HG02588 (cell line): ENCODE measurements at regions not wholly inside any gene's neighbourhood (a gene's known extent, or its start where the extent isn't known, plus 50 kb on each side); places are given as distances from the start of the nearest gene placed in this dataset.
"Not testable (repeated sequence)": the region's sequence is repeated elsewhere in the genome, so short reads cannot be mapped to it uniquely, and the experiment has no call there.

ENCODE experiments used
- ATAC-seq: cut with Tn5 transposase; IDR thresholded peaks from one replicate; pipeline ENCODE4 v1.9.1; 2021; ENCODE audit warnings: mild to moderate bottlenecking, moderate library complexity; ENCODE audit not compliant: unreplicated experiment

DNA sequence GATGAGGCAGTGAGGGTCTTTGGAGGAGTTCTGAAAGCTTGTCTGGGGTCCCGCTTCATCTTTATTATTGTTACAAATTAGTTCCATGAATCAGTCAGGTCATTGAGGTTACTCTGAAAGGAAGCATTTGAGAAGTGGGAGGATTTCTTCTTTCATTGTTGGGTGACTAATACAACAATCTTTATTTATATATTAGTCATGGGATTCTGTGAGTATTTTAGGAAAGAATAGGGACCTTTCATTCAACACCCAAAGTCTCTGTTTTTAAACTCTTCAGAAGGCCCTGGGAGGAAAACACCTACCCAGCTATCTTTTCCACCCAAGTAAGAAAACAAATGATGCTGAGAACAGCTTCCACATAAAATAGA is 98.3 kb downstream of the SOD2 start:
- ATAC-seq: no peak

DNA sequence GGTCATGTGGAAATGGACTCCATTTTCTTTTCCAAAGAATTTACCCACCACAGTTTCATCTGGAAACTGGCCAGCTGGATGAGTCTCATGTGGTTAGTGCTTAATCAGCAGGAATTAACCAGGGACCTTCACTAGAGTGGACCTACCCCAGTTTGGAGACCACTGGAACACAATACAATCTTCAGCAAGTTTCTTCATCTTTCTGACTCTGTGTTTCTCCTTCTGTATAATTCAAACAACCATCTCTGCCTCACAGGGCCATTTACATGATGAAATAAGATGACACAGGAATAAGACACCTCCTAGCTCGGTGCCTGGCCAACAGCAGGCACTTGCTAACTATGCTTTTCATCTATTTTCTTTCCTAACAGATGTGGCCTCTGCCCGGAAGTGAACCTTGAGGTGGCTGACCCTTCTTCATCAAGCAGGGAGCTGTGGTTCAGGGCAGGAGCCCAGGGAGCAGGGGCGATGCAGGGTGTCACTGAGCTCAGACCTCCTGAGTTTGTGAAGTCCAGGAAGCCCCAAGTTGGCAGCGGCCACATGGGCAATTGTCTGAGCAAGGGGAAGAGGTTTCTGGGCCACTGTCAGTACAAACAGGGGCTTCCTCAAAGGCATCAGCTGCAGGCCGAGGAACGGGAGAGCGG is 98.8 kb downstream of the SOD2 start:
- no peak for ATAC-seq

DNA sequence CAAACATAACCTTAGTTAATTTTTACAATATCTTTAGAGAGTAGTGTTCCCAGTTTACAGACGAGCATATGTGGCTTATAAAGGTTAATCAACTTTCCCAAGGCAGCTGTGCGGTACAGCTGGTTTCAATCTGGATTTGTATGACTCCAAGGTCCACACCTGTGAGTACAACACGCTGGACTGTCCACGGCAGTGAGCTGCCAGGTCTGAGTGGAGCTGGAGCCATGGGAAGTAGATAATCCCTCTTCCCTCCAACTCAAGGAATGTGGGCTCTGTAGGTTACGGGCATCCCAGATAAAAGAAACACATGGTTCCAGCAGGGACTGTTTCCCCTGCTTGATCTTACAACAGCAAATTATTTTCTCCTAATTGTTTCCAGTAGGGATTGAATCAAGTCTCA is 102.2 kb downstream of the SOD2 start:
- no peak for ATAC-seq

DNA sequence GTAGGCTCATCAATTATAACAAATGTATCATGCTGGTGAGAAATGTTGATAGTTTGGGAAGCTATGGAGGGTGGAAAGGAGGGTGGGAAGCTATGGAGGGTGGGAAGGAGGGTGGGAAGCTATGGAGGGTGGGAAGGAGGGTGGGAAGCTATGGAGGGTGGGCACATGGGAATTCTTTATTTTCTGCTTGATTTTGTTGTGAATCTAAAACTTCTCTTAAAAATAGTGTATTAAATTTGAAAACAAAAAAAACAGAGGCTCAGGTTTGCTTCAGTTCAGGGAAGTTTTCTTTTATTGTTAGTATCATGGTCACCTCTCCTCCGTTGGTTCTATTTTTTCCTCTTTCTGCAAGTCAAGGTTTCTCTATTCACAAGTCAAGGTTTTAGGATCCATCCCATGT is 106.4 kb downstream of the SOD2 start:
- no peak for ATAC-seq

DNA sequence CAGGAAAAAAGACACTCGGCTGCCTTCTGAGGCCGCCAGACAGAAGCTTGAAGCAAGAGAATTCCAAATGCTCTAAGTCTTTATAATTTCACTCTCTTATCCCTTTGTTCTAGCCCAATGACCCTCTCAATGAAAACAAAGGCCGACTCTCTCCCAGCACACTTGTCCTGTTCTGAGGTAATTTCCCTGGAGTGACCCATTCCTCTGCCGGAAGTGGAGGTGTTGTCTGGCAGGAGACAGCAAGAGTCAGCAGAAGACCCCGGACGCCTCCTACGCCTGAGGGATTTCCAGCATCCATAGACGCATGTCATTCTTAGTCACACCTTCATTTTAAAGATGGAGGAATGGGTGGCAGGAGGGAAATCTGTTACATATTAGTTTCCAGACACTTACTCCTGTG is 110.3 kb downstream of the SOD2 start:
- ATAC-seq: no peak

DNA sequence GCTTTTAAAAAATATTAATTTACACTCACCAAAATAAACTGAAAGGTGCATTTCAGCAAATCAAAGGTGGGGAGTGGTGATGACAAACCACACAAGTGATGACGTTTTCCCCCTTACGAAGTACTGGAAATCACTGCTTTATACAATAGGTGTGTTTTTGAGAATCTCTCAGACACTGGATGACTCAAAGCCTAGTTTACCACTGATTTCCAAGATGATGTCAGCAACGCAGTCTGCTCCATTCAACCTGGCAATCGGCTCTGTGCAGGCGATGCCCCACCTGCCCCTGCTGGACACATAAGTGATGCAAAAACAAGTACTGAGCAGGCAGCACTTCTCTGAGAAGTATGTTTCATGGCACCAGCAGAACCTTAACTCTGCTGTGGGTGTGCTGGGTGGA is 114.4 kb downstream of the SOD2 start:
- no peak for ATAC-seq

DNA sequence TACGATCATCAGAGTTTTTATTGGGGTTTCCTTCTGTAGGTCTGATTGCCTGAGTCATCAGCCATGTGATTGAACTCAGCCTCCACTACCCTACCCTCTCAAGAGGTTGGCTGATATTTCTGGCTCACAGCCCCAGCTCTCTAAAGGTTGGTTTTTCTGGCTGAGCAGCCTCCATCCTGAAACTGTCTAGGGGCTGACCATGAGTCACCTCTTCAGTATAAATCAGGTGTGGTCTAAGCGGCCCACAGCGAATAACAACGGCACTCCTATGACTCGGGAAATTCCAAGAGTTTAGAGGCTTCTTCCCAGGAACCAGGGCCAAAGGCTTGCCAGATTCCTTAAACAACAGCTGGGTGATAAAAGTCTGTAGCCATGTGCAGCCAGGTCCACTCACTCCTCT is 115.5 kb downstream of the SOD2 start:
- no peak for ATAC-seq

DNA sequence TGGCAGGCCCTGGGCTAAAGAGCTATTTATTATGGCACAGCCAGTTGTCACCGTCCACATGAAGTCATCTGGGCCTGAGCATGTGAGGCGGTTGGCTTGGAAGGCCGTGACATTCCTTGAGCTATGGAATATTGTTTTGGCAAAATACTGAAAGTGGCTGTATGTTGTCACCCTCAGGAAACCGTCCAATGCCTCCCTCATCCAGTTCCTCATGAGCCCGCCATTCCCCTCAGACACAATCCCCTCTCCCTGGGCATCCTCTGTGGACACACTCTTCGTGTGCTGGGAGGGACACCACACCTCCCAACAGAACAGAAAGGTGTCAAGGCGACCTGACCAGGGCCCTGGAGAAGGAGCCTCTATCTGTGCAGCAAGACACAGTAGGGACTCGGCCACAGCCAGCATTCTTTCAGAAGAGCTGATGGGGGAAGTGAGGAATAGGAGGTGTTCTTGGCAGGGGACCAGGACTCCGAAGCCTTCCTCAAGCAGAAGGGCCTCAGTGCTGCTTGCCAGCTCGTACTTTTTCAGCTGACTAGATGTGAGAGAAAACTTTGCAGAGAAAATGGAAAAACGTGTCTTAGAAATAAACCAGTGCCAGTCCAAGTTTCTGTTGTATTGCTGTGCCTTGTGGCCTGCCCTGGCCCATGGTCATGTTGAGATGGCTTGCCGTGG is 120.5 kb downstream of the SOD2 start:
- ATAC-seq: no peak

DNA sequence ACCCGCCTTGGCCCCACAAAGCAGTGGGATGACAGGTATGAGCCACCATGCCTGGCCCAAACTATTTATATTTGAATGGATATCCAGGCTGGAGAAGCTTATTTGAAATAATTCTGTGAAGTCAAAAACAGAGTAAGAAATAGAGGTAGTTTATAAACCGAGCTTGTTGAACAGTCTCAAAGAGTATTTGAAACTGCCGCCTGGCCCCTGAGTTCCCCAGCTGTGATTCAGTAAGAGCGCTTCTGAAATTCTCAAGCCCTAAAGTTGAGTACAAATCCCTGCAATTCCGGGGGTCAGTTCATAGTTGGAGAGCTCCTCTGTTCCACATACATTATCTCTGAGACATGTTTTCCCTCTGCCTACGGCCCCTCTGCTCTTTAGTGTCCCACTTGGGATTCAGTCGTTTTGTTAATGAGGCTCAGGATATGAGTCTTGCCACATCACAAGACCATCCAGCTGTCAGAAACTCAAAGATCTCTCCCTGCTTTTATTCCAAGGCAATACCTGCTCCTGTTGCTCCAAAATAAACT is 127.8 kb downstream of the SOD2 start:
- no peak for ATAC-seq

DNA sequence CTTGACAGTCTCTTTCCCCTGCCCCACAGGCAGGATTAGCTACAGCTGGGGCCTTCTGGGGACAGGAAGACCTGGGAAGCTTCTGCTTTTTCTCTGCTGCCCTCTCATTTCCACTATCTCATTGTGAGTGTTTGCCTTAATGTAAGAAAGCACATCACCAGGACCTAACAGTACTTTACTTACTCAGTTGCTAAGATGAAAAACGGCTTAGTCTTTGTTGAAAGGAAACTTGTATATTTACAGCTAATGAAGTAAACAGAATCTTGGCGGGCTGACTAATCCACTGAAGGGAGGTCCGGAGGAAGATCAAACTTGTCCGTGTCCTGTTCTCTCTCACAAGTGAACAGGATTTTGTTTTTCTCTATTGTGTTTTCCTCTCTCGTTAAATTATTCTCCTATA is 128.6 kb downstream of the SOD2 start:
- ATAC-seq: no peak

DNA sequence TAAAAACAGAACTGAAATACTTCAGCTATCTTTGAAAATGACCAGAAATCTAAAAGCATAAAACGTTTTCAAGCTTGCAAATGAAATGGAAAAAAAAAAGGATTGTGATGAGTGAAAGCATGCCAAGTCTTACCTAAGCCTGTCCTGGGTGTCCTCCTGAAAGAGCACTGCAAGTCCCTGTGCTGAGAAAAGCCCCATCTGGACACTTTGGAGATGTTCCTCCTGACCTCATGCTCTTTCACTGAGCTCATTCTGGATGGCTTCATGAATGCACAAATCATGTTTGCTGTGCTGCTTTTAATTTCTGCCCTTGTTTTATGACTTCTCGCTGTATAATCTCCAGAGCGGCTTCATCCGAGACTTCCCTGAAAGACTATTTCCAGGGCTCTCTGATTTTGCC is 136.0 kb downstream of the SOD2 start:
- no peak for ATAC-seq

DNA sequence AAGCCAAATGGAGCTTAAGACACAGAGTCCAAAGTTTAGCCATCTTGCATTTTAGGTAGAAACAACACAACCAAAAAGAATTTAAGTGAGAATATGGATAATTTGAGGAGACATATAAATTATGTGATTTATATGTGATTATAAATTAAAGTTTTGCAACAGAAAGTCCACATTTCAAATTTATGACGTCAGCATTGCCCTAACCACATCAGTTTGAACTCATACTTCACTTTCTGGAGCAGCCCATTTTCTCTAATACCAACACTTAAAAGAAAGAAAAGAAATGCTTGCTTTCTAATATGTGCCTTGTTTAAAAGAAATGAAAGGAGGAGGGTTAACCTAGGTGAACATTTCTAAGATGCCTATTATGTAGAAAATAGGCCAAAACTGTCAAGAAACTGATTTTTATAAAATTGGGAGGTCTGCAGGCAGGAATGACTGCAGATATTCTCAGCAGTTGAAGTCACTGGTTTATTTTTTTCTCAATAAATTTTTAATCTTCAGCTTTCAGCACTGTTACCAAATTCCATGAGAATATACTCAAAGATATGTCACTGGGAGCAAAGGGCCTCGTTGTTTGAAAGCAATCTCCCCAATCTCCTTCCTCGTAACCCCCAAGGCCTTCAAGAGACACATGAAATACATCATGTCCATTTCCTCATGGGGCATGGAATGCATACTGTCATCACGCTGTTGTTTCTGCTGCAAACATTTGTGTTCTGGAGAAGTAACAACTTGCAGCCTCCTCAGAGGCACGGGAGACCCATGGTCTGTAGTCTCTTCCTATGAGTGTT is 137.8 kb downstream of the SOD2 start:
- ATAC-seq: no peak

DNA sequence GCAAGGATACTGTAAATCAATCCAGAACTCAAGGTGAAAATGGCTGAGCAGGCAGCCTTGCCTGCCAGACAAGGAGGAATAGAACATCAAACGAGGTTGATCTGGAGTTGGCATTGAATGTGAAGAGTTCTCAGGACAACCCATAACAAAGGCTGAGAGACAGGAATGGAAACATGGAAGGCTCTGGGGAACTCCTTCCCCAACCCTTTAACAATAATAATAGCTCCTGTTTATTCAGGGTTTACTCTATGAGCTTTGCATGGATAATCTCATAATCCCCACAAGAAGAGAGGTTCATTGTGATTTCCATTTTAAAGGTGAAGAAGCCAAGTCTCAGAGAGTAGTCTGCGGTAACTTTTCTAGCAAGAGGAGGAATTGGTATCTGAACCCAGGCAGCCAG is 151.7 kb downstream of the SOD2 start:
- no peak for ATAC-seq

DNA sequence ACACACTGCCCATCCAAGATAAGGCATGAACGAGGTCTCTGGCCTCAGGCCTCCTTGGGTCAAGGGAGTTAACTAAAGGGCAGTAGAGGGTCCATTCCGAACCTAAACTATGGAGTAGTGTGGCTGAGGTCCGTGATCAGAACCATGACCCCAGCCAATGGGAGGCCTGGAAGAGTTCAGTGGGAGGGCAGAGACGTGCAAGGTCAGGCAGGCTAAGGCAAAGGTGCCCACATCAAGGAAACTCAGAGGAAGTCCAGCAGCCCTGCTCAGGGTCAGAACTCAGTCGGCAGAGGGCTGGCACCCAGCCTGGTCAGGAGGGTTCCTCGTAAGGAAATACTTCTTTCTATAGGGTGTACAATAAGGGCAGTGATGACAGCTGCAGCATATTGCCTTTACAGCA is 152.2 kb downstream of the SOD2 start:
- no peak for ATAC-seq

DNA sequence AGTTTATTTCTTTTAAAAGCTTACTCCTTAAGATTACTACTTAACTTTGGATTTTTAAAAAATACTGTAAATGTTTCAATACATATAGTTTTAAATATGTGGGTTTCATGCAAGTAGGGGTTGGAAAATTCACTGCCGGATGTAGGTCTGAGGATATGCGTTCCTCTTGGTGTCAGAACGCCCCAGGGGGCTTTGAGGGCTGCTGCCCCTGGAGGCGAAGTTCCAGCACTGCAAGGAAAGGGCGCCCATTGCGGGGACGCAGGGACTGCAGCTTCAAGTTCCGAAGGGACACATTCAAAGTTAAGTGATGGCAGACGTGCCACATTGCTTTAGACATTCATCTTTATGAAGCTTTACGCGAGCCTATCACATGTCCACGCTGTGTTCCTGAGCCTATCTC is 152.9 kb downstream of the SOD2 start:
- no peak for ATAC-seq

DNA sequence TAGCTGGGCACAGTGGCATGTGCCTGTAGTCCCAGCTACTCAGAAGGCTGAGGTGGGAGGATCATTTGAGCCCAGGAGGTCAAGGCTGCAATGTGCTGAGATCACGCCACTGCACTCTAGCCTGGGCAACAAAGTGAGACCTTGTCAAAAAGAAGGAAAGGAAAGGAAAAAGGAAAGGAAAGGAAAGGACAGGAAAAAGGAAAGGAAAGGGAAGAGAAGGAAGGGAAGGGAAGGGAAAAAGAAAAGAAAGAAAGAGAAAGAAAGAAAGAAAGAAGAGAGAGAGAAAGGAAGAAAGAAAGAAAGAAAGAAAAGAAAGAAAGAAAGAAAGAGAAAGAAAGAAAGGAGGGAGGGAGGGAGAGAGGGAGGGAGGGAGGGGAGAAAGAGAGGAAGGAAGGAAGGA is 155.0 kb downstream of the SOD2 start:
- not testable (repeated sequence) for ATAC-seq

DNA sequence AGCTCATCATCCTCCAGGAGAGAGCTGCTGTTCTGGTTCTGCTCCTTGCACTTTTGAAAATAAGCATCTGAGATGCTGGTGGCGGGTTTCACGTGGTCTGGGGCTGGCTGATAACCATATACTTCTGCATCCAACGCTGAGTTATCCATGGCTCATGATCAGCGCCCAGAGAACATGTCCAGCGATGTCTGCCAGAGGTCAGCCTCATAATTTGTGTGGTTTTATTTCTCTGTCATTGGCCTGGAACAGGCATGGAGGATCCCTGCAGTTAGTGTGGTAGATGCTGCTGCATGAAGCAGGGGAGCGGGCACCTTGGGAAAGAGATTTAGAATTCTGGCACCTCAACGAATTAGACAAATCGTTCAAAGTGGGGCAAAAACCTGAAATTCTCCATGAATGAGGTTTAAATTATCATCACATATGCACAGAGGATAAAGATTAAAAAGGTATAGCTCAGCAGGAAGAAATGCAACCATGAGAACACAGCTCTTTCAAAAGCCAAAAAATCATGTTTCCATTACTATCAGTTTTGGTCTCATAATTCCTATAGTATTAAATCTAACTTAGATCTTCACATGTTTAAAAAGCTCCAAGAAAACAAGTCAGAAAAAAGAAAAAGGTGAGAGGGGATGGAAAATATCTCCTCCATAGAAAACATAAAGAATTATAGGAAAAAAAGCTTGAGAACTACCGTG is 157.2 kb downstream of the SOD2 start:
- no peak for ATAC-seq

DNA sequence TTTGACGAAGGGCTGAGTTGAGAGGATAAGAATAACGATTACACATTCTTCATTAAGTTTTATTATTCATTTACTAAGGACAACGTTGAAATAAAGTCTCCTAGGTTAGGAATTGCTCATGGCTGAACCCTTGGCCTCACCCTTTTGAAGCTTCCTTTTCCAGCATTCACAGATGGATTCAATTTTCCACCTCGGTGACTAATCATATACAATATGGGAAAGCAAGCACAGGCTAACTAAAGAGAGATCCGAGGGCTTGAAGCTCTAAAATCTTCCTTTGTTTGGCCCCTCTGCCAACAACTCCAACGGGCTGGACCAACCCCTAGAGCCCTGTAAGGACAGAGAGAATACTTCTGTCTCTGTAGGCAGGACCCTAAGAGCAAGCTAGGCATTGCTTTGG is 159.5 kb downstream of the SOD2 start:
- ATAC-seq: no peak

DNA sequence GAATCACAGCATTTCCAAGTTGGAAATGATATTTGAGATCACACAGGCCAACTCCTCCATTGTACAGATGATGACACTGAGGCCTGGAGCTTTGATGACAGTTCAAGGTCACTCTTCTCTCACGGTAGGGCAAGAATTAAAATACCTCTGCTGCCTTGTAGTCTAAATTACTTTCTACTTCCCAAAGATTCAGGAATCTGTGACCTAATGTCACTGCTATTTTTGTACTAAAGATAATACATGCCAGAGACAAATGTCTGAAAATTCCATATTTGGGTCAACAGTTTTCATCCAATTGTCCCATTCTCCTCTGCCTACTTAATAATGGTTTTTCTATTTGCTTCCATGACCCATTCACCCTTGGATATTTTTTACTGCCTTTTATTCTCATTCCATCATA is 160.0 kb downstream of the SOD2 start:
- ATAC-seq: no peak

DNA sequence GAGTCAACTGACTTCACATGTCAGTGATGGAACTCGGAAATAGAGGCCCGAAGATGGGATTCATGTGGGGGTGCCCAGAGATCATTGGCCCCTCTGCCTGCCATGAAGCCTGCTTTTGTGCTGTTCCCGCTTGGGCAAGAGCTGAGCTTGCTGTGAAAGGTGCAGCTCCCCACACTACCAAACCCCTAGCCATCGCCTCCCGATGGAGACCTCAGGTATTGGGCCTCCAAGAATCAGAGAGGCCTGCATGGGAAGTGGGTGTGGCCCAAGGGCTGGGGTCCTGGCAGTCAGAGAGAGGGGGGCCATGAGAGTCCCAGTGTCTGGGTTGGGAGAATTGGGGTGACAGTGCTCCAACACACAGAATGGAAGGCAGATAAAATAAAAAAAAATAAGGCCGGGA is 160.9 kb downstream of the SOD2 start:
- ATAC-seq: no peak

DNA sequence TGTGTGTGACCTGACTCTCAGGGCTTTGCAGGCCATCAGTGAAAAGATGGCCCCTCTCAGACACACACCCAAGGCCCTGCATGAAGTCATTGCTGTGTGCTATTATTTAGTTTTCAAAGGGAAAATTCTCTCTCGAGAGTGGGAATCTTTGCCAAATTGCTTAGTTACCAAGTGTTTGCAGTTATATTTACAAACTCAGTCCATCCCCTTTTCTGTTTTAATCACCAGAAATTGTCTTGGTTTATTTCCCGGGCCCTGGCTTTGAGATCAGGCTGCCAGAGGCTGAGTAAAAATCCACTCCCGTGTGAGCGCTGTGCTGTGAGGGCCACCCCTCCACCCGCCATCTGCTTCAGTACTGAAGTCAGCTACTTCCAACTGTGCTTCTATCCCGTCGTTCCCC is 163.1 kb downstream of the SOD2 start:
- no peak for ATAC-seq

DNA sequence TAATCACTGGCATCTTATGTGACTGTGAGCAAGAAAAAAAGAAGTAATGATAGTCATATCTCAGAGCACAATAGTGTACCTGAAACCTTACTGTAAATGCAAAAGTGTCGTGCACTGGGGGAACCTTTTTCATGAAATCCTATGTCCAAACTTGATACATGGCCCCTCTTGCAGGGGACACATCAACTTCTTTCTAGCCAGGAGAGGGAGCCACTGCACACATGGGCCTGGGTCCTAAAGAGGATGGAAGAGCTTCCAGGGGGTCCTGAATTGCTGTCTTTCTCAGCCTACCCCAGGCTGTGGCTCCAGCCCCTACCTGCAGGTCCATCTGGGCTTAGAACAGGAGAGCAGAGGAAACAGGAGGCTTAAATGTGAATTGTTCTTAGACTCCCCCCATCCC is 165.7 kb downstream of the SOD2 start:
- no peak for ATAC-seq
